BJ (cell line): ENCODE measurements at regions not wholly inside any gene's neighbourhood (a gene's known extent, or its start where the extent isn't known, plus 50 kb on each side); places are given as distances from the start of the nearest gene placed in this dataset.

Experiments used
- CTCF ChIA-PET: fragments of 350-600 bp; formaldehyde crosslinking; extraction: SDS; loops from one replicate; lab custom pipeline; 2021; ENCODE audit warnings: antibody characterized with exemption, inconsistent platforms; lab: Yijun Ruan, JAX
- POLR2A ChIA-PET: fragments of 300-600 bp; sonication (Branson Sonifier 250); formaldehyde crosslinking; extraction: SDS; loops from one replicate; lab custom pipeline; 2021; ENCODE audit warnings: antibody characterized with exemption; lab: Charles Lee
- DNase-seq: peaks from one replicate; pipeline ENCODE4 v3.0.0-alpha.2; 2011; ENCODE audit warnings: low read depth
- H3K27me3 ChIP-seq: 2 replicates; pipeline ENCODE4 v1.6.0; 2011; ENCODE audit warnings: low read length; ENCODE audit not compliant: control insufficient read depth, insufficient read depth
- H3K36me3 ChIP-seq: 2 replicates; pipeline ENCODE4 v1.5.1; 2011; ENCODE audit warnings: low read length; ENCODE audit not compliant: control insufficient read depth, insufficient read depth
- H3K4me3 ChIP-seq: 2 replicates; pipeline ENCODE4 v1.5.1; 2011; ENCODE audit warnings: low read depth, mild to moderate bottlenecking, control low read depth, low read length
- CTCF ChIP-seq: IDR thresholded peaks from 2 replicates; pipeline ENCODE4 v1.5.1; 2011; ENCODE audit warnings: low read depth, mild to moderate bottlenecking, control low read depth, inconsistent platforms, low read length, moderate library complexity; ENCODE audit not compliant: insufficient read depth

GRCh38 chr16:74034200-74034599 lies 262.4 kb upstream of the PSMD7 start:
- Histone ChIP-seq H3K27me3 (no peaks in the 10 kb centered on the region), H3K4me3 (no peak overlapping the region), H3K36me3 (no peaks in the 10 kb centered on the region)
- CTCF ChIA-PET: interaction anchor here (0.7 to 1.6 kb wide), 7 partner anchors 15 to 1960 kb away, joined by 3 to 11 read pairs (median 4); no protein-coding TSS in a partner anchor
- DNase-seq: no peak
- TF ChIP-seq CTCF: no peak
- POLR2A ChIA-PET: no interaction called here

GRCh38 chr16:74033441-74033995 lies 263.1 kb upstream of the PSMD7 start:
- Histone ChIP-seq H3K4me3 (no peak overlapping the region), H3K27me3 (no peaks in the 10 kb centered on the region), H3K36me3 (no peaks in the 10 kb centered on the region)
- ChIA-PET CTCF (interaction anchor here (1.2 kb wide), 1 partner anchor 14 kb away, joined by 3 read pairs; no protein-coding TSS in a partner anchor), POLR2A (no interaction called here)
- no peak for TF ChIP-seq CTCF
- DNase-seq: no peak

DNA sequence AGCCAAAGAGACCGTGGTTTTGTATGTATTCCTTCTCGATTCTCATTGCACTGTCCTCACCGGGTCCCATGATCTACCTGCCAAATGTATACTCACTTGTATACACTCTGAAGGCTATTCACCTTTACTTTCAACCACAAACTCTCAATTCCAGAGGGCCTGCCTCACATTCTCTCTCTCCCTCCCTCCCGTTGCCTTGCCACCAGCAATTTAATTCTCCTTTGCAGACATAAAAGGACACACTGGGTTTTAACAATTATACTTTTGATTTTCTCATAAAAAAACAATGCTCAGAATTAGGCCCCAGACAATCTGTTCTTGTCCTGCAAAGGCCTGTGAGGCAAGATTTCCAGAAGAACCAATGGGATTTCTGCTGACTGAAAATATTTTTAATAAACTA lies 265.1 kb upstream of the PSMD7 start:
- POLR2A ChIA-PET: no interaction called here

GRCh38 chr16:74030000-74030706 lies 266.5 kb upstream of the PSMD7 start:
- Histone ChIP-seq H3K36me3 (no peaks in the 10 kb centered on the region), H3K27me3 (no peaks in the 10 kb centered on the region), H3K4me3 (no peak overlapping the region)
- DNase-seq: no peak
- ChIA-PET POLR2A (no interaction called here), CTCF (no interaction called here)
- no peak for TF ChIP-seq CTCF

More for the DNA sequence above, 265.1 kb upstream of the PSMD7 start:
- CTCF ChIA-PET: no interaction called here
- Histone ChIP-seq H3K27me3 (no peaks in the 10 kb centered on the region), H3K36me3 (no peaks in the 10 kb centered on the region), H3K4me3 (no peak overlapping the region)
- no peak for TF ChIP-seq CTCF
- no peak for DNase-seq

- TF ChIP-seq CTCF: no peak
- DNase-seq: no peak
- Histone ChIP-seq H3K4me3 (no peak overlapping the region), H3K36me3 (no peaks in the 10 kb centered on the region), H3K27me3 (no peaks in the 10 kb centered on the region)
- CTCF ChIA-PET: interaction anchor here (1.0 kb wide), 1 partner anchor 11 kb away, joined by 3 read pairs; no protein-coding TSS in a partner anchor
- POLR2A ChIA-PET: no interaction called here
Measured at GRCh38 chr16:74029115-74029792, 267.4 kb upstream of the PSMD7 start.
